Activated CD8-positive, alpha-beta memory T cell treated with anti-CD3 and anti-CD28 coated beads, Interleukin-2, amount 10 ng/mL, durations not matched to agents 7 days and 5 days (primary cell): ENCODE measurements at regions not wholly inside any gene's neighbourhood (a gene's known extent, or its start where the extent isn't known, plus 50 kb on each side); places are given as distances from the start of the nearest gene placed in this dataset.
"Not testable (repeated sequence)": the region's sequence is repeated elsewhere in the genome, so short reads cannot be mapped to it uniquely, and the experiment has no call there.

ENCODE experiments used
- ATAC-seq: fragments of 150-1000 bp; cut with Tn5 transposase; one replicate; pipeline ENCODE4 v1.10.0; 2021; ENCODE audit warnings: moderate library complexity
- CTCF ChIA-PET: fragments of 350-600 bp; sonication (Branson Sonifier 250); formaldehyde crosslinking; loops from one replicate; lab custom pipeline; 2021; ENCODE audit warnings: antibody characterized with exemption; lab: Charles Lee
- DNase-seq: peaks from one replicate; pipeline ENCODE4 v3.0.0-alpha.2; 2020
- H3K27ac Mint-ChIP-seq: one replicate; pipeline ENCODE4 v1.8.0; 2021; ENCODE audit warnings: mild to moderate bottlenecking, mixed read lengths
- H3K27me3 Mint-ChIP-seq: one replicate; pipeline ENCODE4 v1.8.0; 2021; ENCODE audit warnings: mixed read lengths
- H3K36me3 Mint-ChIP-seq: one replicate; pipeline ENCODE4 v1.8.0; 2021; ENCODE audit warnings: mild to moderate bottlenecking, mixed read lengths
- H3K4me1 Mint-ChIP-seq: one replicate; pipeline ENCODE4 v1.8.0; 2021; ENCODE audit warnings: mixed read lengths
- H3K4me3 Mint-ChIP-seq: one replicate; pipeline ENCODE4 v1.8.0; 2021; ENCODE audit warnings: mild to moderate bottlenecking, moderate library complexity, mixed read lengths
- H3K9me3 Mint-ChIP-seq: one replicate; pipeline ENCODE4 v1.8.0; 2022; ENCODE audit warnings: low read depth, mixed read lengths

- ATAC-seq (no peak), DNase-seq (no peak)
- peaks cover 25% of the 10 kb centered on the region for H3K4me1 Mint-ChIP-seq
- no peak overlapping the region for H3K27ac Mint-ChIP-seq
- CTCF ChIA-PET = interaction anchor here (0.6 to 1.8 kb wide), 3 partner anchors 66 to 117 kb away, joined by 4 to 5 read pairs (median 4); no protein-coding TSS in a partner anchor
- no peaks in the 10 kb centered on the region for H3K27me3 Mint-ChIP-seq
- H3K4me3 Mint-ChIP-seq = no peak overlapping the region
- H3K36me3 Mint-ChIP-seq = peaks cover 18% of the 10 kb centered on the region
- H3K9me3 Mint-ChIP-seq = peaks cover 10% of the 10 kb centered on the region
Measured at GRCh38 chr2:64922482-64923384, 66.5 kb upstream of the SLC1A4 start.

- peaks cover 18% of the 10 kb centered on the region for H3K36me3 Mint-ChIP-seq
- H3K27me3 Mint-ChIP-seq = no peaks in the 10 kb centered on the region
- H3K4me1 Mint-ChIP-seq = peaks cover 19% of the 10 kb centered on the region
- H3K4me3 Mint-ChIP-seq = no peak overlapping the region
- H3K9me3 Mint-ChIP-seq = peaks cover 10% of the 10 kb centered on the region
- no peak overlapping the region for H3K27ac Mint-ChIP-seq
- ATAC-seq = no peak
- no peak for DNase-seq
- CTCF ChIA-PET = interaction anchor here (1.8 to 1.9 kb wide), 2 partner anchors 22 to 65 kb away, joined by 4 read pairs; no protein-coding TSS in a partner anchor
Measured at GRCh38 chr2:64923385-64923710, 65.9 kb upstream of the SLC1A4 start.

- CTCF ChIA-PET = interaction anchor here (0.8 to 1.9 kb wide), 4 partner anchors 18 to 118 kb away, joined by 3 to 4 read pairs (median 3); no protein-coding TSS in a partner anchor
- Mint-ChIP-seq H3K36me3 (peaks cover 15% of the 10 kb centered on the region), H3K9me3 (peaks cover 10% of the 10 kb centered on the region), H3K27ac (no peak overlapping the region), H3K27me3 (no peaks in the 10 kb centered on the region), H3K4me1 (peaks cover 9% of the 10 kb centered on the region), H3K4me3 (no peak overlapping the region)
- no peak for DNase-seq
- ATAC-seq = no peak
Measured at GRCh38 chr2:64924170-64924934, 64.8 kb upstream of the SLC1A4 start.

DNA sequence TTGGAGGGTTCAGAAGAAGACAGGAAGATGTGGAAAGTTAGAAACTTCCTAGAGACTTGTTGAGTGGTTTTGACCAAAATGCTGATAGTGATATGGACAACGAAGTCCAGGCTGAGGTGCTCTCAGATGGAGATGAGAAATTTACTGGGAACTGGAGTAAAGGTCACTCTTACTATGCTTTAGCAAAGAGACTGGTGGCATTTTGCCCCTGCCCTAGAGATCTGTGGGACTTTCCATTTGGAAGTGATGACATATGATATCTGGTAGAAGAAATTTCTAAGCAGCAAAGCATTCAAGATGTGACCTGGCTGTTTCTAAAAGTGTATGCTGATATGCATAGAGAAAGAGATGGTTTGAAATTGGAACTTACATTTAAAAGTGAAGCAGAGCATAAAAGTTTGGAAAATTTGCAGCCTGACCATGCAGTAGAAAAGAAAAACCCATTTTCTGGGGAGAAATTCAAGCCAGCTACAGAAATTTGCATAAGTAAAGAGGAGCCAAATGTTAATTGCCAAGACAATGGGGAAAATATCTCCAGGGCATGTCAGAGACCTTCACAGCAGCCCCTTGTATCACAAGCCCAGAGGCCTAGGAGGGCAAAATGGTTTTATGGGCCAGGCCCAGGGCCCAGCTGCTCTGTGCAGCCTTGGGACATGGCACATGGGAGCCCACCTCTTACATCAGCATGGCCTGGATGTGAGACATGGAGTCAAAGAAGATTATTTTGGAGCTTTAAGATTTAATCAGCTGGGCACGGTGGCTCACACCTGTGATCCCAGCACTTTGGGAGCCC, 63.1 kb upstream of the SLC1A4 start:
- not testable (repeated sequence) for H3K4me3 Mint-ChIP-seq, H3K27ac Mint-ChIP-seq, H3K4me1 Mint-ChIP-seq, DNase-seq, ATAC-seq
- CTCF ChIA-PET = interaction anchor here (0.8 kb wide), 1 partner anchor 8 kb away, joined by 3 read pairs; no protein-coding TSS in a partner anchor
- Mint-ChIP-seq H3K36me3 (peaks cover 13% of the 10 kb centered on the region), H3K9me3 (peaks cover 10% of the 10 kb centered on the region), H3K27me3 (peaks cover 14% of the 10 kb centered on the region)

DNA sequence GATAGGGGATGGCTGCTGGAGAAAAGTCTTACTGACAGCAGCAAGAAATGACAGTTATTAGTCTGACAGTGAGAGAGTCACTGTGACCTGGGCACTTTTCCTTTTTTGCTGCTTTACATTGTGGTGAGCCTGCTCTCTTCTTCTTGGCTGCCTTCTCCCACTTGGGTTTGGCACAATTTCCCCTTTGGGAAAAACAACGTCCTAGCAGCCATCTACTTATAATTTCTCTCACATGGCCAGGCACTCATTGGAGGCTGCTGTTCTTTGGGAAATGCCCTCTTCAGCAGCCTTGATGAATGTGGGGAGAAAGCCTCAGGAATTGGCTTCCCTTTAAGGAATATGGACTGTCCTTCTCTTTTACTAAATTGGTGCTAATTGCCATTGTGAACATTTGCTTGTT, 60.4 kb upstream of the SLC1A4 start:
- CTCF ChIA-PET = no interaction called here
- peaks cover 10% of the 10 kb centered on the region for H3K9me3 Mint-ChIP-seq
- H3K36me3 Mint-ChIP-seq = peaks cover 13% of the 10 kb centered on the region
- no peak for ATAC-seq
- no peak overlapping the region for H3K27ac Mint-ChIP-seq
- H3K27me3 Mint-ChIP-seq = peaks cover 24% of the 10 kb centered on the region
- no peak for DNase-seq
- H3K4me1 Mint-ChIP-seq = peaks cover 6% of the 10 kb centered on the region
- H3K4me3 Mint-ChIP-seq = no peak overlapping the region

- peaks cover 1% of the 10 kb centered on the region for H3K4me1 Mint-ChIP-seq
- CTCF ChIA-PET = no interaction called here
- ATAC-seq (no peak), DNase-seq (no peak)
- peaks cover 13% of the 10 kb centered on the region for H3K36me3 Mint-ChIP-seq
- no peak overlapping the region for H3K4me3 Mint-ChIP-seq
- no peak overlapping the region for H3K27ac Mint-ChIP-seq
- peaks cover 27% of the 10 kb centered on the region for H3K27me3 Mint-ChIP-seq
- H3K9me3 Mint-ChIP-seq = peaks cover 10% of the 10 kb centered on the region
Measured at GRCh38 chr2:64929333-64929732, 59.9 kb upstream of the SLC1A4 start.

DNA sequence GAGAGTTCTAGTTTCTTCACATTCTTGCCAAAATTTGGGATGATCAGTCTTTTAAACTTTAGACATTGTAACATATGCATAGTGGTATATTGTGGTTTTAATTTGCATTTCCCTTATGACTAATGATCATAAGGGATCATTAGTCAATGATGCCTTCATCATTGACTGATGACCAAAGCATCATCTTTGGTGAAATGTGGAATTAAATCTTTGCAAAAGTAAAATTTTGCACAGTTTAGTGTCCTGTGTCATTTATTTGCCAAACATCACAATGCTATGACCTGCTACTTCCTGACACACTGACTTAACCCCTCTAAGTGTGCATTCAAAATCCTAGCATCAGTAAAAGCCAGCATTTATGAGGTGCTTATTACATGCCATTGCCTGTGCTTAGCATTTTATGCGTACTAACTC, 58.9 kb upstream of the SLC1A4 start:
- Mint-ChIP-seq H3K9me3 (peaks cover 12% of the 10 kb centered on the region), H3K36me3 (peaks cover 15% of the 10 kb centered on the region), H3K4me3 (no peak overlapping the region), H3K27ac (no peak overlapping the region), H3K4me1 (no peaks in the 10 kb centered on the region), H3K27me3 (peaks cover 27% of the 10 kb centered on the region)
- CTCF ChIA-PET = no interaction called here
- DNase-seq (no peak), ATAC-seq (no peak)

DNA sequence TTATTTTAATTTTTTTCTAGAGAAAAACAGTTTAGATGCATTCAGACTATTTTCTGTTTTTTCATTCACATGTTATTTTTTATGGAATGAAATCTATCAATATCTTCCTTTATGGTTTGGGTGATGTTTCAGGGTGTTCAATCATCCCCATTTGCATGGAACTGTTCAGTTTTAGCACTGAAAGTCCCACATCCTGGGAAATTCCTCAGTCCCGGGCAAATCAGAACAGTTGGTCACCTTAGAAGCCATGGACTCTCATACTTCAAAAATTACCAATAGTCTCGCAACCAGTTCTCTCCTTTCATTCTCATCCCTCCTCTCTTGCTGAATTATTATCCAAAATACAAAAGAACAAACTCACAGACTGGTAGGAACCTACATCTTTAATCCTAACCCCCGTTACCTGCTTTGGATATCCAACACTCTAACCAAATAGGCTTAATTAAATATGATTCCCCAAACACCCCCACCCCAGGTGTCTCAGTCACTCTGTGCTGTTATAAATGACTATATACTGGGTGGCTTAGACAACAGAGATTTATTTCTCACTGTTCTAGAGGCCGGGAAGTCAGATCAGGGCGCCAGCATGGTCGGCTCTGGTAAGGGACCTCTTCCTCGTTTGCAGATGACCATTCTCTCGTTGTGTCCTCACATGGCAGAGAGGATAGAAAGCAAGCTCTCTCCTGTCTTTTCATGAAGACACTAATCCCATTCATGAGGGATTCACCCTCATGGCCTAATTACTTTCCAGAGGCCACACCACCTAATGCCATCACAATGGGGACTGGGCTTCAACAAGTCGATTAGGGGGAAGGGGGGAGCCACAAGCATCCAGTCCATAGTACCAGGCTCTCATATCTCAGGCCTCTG, 57.7 kb upstream of the SLC1A4 start:
- Mint-ChIP-seq H3K27ac (no peak overlapping the region), H3K27me3 (peaks cover 27% of the 10 kb centered on the region), H3K36me3 (peaks cover 10% of the 10 kb centered on the region), H3K9me3 (peaks cover 10% of the 10 kb centered on the region), H3K4me3 (no peak overlapping the region), H3K4me1 (no peaks in the 10 kb centered on the region)
- CTCF ChIA-PET = interaction anchor here (1.2 kb wide), 1 partner anchor 14 kb away, joined by 3 read pairs; no protein-coding TSS in a partner anchor
- ATAC-seq (no peak), DNase-seq (no peak)

- CTCF ChIA-PET = interaction anchor here (1.2 kb wide), 1 partner anchor 14 kb away, joined by 3 read pairs; no protein-coding TSS in a partner anchor
- DNase-seq (no peak), ATAC-seq (no peak)
- Mint-ChIP-seq H3K9me3 (peaks cover 8% of the 10 kb centered on the region), H3K27me3 (peaks cover 27% of the 10 kb centered on the region), H3K36me3 (peaks cover 7% of the 10 kb centered on the region), H3K27ac (no peak overlapping the region), H3K4me1 (peaks cover 3% of the 10 kb centered on the region), H3K4me3 (no peak overlapping the region)
Measured at GRCh38 chr2:64932116-64932370, 57.2 kb upstream of the SLC1A4 start.

DNA sequence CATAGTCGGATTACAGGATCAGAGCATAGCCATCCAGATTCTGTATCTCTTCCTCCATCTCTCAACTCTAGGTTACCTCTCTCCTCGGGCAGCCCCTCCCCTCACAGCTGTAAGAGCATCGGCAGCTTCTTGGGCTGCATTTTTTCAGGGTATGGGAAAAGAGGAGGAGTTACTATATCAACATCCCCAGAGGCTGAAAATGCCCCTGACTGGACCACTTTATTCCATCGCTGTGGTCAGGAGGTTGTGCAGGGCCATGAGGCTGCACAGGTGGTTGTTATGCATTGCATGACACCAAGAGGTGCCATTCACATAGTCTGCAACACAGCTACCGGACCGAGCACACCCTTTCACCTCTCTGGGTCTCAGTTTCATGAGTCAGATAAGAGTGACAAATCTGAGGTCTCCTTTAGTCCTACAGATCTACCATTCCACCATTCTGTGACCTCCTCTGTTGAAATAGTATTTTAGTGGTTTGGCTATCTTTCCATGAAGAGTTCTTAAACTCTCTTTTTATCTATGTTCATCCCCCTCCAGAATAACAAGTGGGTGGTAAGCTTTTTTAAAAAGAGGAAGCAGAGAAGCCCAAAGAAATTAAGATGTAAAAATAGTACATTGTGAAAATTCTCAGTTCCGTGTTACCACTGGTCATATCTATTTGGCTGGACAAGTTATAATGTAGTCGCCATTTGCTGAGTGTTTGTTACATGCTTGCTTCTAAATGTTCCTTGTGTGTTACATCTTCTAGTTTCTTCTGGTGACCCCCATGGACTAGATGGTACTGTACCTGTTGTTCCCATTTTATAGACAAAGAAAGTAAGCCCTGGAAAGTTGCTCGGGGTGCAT, 56.6 kb upstream of the SLC1A4 start:
- CTCF ChIA-PET = interaction anchor here (1.2 kb wide), 1 partner anchor 15 kb away, joined by 3 read pairs; no protein-coding TSS in a partner anchor
- Mint-ChIP-seq H3K36me3 (peaks cover 3% of the 10 kb centered on the region), H3K4me3 (no peak overlapping the region), H3K27ac (no peak overlapping the region), H3K9me3 (peaks cover 4% of the 10 kb centered on the region), H3K4me1 (peaks cover 7% of the 10 kb centered on the region), H3K27me3 (peaks cover 27% of the 10 kb centered on the region)
- ATAC-seq (no peak), DNase-seq (no peak)

DNA sequence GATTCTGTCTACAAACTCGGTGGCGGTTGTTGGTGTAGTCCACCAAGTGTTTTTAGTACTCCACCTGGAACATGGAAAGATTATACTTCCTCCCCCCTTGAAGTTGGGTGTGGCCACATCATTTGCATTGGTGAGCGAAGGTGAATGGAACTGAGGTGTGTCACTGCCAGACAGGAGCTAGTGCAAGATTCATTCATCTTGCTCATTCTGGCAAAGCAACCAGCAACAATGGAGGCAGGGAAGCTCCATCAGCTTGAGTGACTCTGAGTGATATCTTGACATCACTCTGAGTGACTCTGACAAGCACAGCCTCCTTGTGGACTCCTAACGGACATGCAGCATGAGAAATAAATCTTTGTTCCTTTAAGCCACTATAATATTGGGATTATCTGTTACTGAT, 54.7 kb upstream of the SLC1A4 start:
- Mint-ChIP-seq H3K9me3 (peaks cover 4% of the 10 kb centered on the region), H3K4me1 (peaks cover 20% of the 10 kb centered on the region), H3K4me3 (no peak overlapping the region), H3K27ac (no peak overlapping the region), H3K27me3 (peaks cover 26% of the 10 kb centered on the region), H3K36me3 (peaks cover 3% of the 10 kb centered on the region)
- no peak for DNase-seq
- CTCF ChIA-PET = no interaction called here
- no peak for ATAC-seq
